Stomach (tissue), 8 donors: ENCODE measurements at regions not wholly inside any gene's neighbourhood (a gene's known extent, or its start where the extent isn't known, plus 50 kb on each side); places are given as distances from the start of the nearest gene placed in this dataset.
A peak's percentile ranks its signal among the peaks of the same experiment; 100 is the strongest.

ENCODE experiments used
- DNase-seq, 2 donors: peaks; one replicate each; pipeline versions ENCODE4 v3.0.0 to v3.0.0-alpha.2; 2013 to 2019
- H3K27ac ChIP-seq, 5 donors: fragments of 200-600 bp in 4 of 5; sonication (generic) in 4 of 5; one replicate each; pipeline ENCODE4 v1.5.1; 2013 to 2019; ENCODE audit warnings: mild to moderate bottlenecking in 1 of 5, moderate library complexity in 1 of 5
- H3K27me3 ChIP-seq, 3 donors: fragments of 200-600 bp; sonication (generic); one replicate each; pipeline ENCODE4 v1.5.1; 2017 to 2019; ENCODE audit warnings: mixed run types in 1 of 3
- H3K36me3 ChIP-seq, 4 donors: fragments of 200-600 bp; sonication (generic); 1 replicate in 3 of 4; 2 replicates in 1 of 4; pipeline ENCODE4 v1.5.1; 2016 to 2019
- H3K4me1 ChIP-seq, 4 donors: fragments of 200-600 bp; sonication (generic); one replicate each; pipeline ENCODE4 v1.5.1; 2016 to 2019
- H3K4me3 ChIP-seq, 4 donors: fragments of 200-600 bp; sonication (generic) in 3 of 4; one replicate each; pipeline ENCODE4 v1.5.1; 2016 to 2019; ENCODE audit warnings: mild to moderate bottlenecking in 1 of 4
- H3K9me3 ChIP-seq, 4 donors: fragments of 200-600 bp; sonication (generic); one replicate each; pipeline ENCODE4 v1.5.1; 2016 to 2019
- CTCF ChIP-seq, 7 experiments: fragments of 450-650 bp in 4 of 7; fragments of 200-600 bp in 3 of 7; sonication (generic) in 3 of 7; IDR thresholded peaks; one replicate each; pipeline ENCODE4 v1.5.1; 2016 to 2019; ENCODE audit warnings: antibody characterized with exemption in 7 of 7, control low read depth in 2 of 7, mild to moderate bottlenecking in 1 of 7
- EP300 ChIP-seq: sonication (generic); formaldehyde crosslinking; IDR thresholded peaks from one replicate; pipeline ENCODE4 v1.6.1; 2017; ENCODE audit warnings: antibody characterized with exemption
- POLR2A ChIP-seq, 4 donors: fragments of 450-650 bp; IDR thresholded peaks; one replicate each; pipeline ENCODE4 v1.6.1; 2016; ENCODE audit warnings: antibody characterized with exemption in 4 of 4, control low read depth in 2 of 4, mild to moderate bottlenecking in 1 of 4, moderate library complexity in 1 of 4
- POLR2AphosphoS5 ChIP-seq, 3 donors: sonication (generic); formaldehyde crosslinking; IDR thresholded peaks; one replicate each; pipeline ENCODE4 v1.6.1; 2016; ENCODE audit warnings: antibody characterized with exemption in 3 of 3
- WGBS, 5 donors: extraction: QIAGEN DNeasy Blood & Tissue Kit in 3 of 5; methylation state at CpG; one replicate each; pipeline versions ENCODE4 v1.1.5 to v1.1.7; 2013 to 2018; 5-methylcytosine and 5-hydroxymethylcytosine counted together
- intact Hi-C: fragments of 100-400 bp; cut with DNase I; formaldehyde crosslinking; loops from one replicate; pipeline ENCODE4 v1.15.1; 2023; ENCODE audit warnings: low total_unique reads
- donor health status: healthy with polysubstance abuse.
- donor health status: Bipolar disorder and iron deficiency.
- donor health status: healthy.

DNA sequence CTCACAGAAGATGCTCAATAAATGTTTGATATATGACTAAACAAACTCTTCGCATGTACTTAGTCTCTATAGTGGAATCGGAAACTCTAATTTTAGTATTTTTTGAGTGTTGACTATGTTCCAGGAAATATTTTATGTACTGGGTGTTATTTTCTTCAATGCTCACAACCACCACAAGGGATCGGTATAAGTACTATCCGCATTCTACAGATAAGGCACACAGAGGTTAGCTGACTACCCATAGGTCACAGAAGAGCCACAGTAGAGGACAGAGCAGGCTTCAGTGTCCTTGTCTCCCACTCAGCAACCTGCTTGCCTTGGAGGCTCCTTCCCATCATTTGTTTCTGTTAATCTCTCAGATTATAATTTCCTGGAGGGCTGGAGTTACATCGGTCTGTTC is 451.3 kb downstream of the OMA1 start:
- TF ChIP-seq CTCF (IDR thresholded peaks at IDR 0.05) (no peak), POLR2A (IDR thresholded peaks at IDR 0.05) (no peak), EP300 (no peak), POLR2AphosphoS5 (IDR thresholded peaks at IDR 0.05) (no peak)

DNA sequence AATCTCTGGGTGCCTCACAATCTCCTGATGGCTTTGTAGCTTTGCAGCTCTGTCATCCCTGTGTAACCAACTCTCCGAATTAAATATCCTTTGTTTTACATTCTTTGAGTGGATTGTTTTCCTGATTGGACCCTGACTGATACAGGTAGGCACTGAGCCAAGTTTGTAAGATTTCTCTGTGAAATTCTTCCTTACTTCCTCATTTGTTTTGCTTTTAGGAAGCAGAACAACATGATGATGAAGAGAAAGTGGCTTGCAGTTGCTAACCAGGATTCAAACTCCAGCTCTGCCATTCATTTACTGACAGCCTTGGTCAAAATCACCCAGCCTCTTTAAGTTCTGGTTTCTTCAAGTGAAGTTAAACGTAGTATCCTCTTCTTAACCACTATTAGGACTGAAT is 452.3 kb downstream of the OMA1 start:
- no peak overlapping the region for H3K27ac ChIP-seq
- H3K4me3 ChIP-seq = no peak overlapping the region
- no peaks in the 10 kb centered on the region for H3K4me1 ChIP-seq
- TF ChIP-seq CTCF (IDR thresholded peaks at IDR 0.05) = no peak
- TF ChIP-seq POLR2A (IDR thresholded peaks at IDR 0.05) = no peak
- no peak for TF ChIP-seq EP300
- no peak for TF ChIP-seq POLR2AphosphoS5 (IDR thresholded peaks at IDR 0.05)
- H3K36me3 ChIP-seq = no peaks in the 10 kb centered on the region
- 41 to 49% (median 49%) methylated on average over 2 of the region's 2 CpGs for WGBS, 5 donors
- no peak for DNase-seq
- intact Hi-C loops = no loop called here
- H3K9me3 ChIP-seq = no peaks in the 10 kb centered on the region
- H3K27me3 ChIP-seq = no peaks in the 10 kb centered on the region

More for the DNA sequence above, 451.3 kb downstream of the OMA1 start:
- intact Hi-C loops = no loop called here
- 88 to 97% (median 93%) methylated on average over 5 of the region's 5 CpGs for WGBS, 5 donors
- Histone ChIP-seq H3K27ac (no peak overlapping the region), H3K4me3 (no peak overlapping the region), H3K9me3 (no peaks in the 10 kb centered on the region), H3K36me3 (no peaks in the 10 kb centered on the region), H3K27me3 (no peaks in the 10 kb centered on the region), H3K4me1 (no peaks in the 10 kb centered on the region)
- no peak for DNase-seq

GRCh38 chr1:58090640-58091039 is 455.9 kb downstream of the OMA1 start:
- Histone ChIP-seq H3K27me3 (no peaks in the 10 kb centered on the region), H3K27ac (no peak overlapping the region), H3K4me1 (no peaks in the 10 kb centered on the region), H3K4me3 (no peak overlapping the region), H3K36me3 (no peaks in the 10 kb centered on the region), H3K9me3 (no peaks in the 10 kb centered on the region)
- DNase-seq = no peak
- intact Hi-C loops = no loop called here
- WGBS, 5 donors = 53 to 77% (median 59%) methylated on average over 2 of the region's 2 CpGs
- TF ChIP-seq EP300 = no peak
- TF ChIP-seq CTCF (IDR thresholded peaks at IDR 0.05) = no peak
- TF ChIP-seq POLR2AphosphoS5 (IDR thresholded peaks at IDR 0.05) = no peak
- TF ChIP-seq POLR2A (IDR thresholded peaks at IDR 0.05) = no peak

- no peaks in the 10 kb centered on the region for H3K36me3 ChIP-seq
- H3K27ac ChIP-seq = no peak overlapping the region
- 39 to 54% (median 41%) methylated on average over 10 of the region's 10 CpGs for WGBS, 5 donors
- no peaks in the 10 kb centered on the region for H3K4me1 ChIP-seq
- TF ChIP-seq CTCF (IDR thresholded peaks at IDR 0.05) (no peak), EP300 (no peak), POLR2A (IDR thresholded peaks at IDR 0.05) (no peak), POLR2AphosphoS5 (IDR thresholded peaks at IDR 0.05) (no peak)
- intact Hi-C loops = no loop called here
- H3K4me3 ChIP-seq = no peak overlapping the region
- H3K9me3 ChIP-seq = no peaks in the 10 kb centered on the region
- no peaks in the 10 kb centered on the region for H3K27me3 ChIP-seq
- peak in 1 of 2 donors; percentile 10 for DNase-seq
Measured at GRCh38 chr1:58089898-58090534, 456.5 kb downstream of the OMA1 start.
